Fibroblast of the aortic adventitia (primary cell): ENCODE measurements at regions not wholly inside any gene's neighbourhood (a gene's known extent, or its start where the extent isn't known, plus 50 kb on each side); places are given as distances from the start of the nearest gene placed in this dataset.

Source experiments
- DNase-seq: peaks from one replicate; pipeline ENCODE4 v3.0.0-alpha.2; 2010; ENCODE audit warnings: low read depth
- H3K4me3 ChIP-seq: 2 replicates; pipeline ENCODE4 v1.5.1; 2011; ENCODE audit warnings: low read depth, mild to moderate bottlenecking, control low read depth, low read length, moderate library complexity
- TF ChIP-seq, protein P1 (sequence below): IDR thresholded peaks from 2 replicates; pipeline ENCODE4 v1.5.1; 2011; ENCODE audit warnings: mild to moderate bottlenecking, low read length, control low read depth, inconsistent platforms; ENCODE audit not compliant: insufficient read depth

DNA sequence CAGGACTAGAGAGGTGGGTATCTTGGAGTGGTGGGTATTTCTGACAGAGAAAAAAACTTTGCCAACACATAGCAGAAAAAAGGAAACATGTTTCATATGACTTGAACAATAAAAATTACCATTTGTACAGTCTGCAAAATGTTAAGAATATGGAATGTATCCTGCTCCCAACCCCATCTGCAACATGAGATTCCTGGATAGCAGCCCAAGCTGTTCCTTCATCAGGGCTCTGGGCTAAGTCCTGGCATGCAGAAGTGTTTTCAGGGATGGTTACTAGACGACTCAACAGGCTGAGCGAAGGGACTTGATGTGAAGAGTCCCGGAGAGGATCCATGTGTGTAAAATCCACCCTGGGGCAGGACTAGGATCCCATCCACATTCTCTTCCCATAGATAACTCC, 121.0 kb upstream of the IRX3 start:
- H3K4me3 ChIP-seq: no peak overlapping the region
- peak; percentile 80 for DNase-seq
- TF ChIP-seq, protein P1, sequence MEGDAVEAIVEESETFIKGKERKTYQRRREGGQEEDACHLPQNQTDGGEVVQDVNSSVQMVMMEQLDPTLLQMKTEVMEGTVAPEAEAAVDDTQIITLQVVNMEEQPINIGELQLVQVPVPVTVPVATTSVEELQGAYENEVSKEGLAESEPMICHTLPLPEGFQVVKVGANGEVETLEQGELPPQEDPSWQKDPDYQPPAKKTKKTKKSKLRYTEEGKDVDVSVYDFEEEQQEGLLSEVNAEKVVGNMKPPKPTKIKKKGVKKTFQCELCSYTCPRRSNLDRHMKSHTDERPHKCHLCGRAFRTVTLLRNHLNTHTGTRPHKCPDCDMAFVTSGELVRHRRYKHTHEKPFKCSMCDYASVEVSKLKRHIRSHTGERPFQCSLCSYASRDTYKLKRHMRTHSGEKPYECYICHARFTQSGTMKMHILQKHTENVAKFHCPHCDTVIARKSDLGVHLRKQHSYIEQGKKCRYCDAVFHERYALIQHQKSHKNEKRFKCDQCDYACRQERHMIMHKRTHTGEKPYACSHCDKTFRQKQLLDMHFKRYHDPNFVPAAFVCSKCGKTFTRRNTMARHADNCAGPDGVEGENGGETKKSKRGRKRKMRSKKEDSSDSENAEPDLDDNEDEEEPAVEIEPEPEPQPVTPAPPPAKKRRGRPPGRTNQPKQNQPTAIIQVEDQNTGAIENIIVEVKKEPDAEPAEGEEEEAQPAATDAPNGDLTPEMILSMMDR: no peak

DNA sequence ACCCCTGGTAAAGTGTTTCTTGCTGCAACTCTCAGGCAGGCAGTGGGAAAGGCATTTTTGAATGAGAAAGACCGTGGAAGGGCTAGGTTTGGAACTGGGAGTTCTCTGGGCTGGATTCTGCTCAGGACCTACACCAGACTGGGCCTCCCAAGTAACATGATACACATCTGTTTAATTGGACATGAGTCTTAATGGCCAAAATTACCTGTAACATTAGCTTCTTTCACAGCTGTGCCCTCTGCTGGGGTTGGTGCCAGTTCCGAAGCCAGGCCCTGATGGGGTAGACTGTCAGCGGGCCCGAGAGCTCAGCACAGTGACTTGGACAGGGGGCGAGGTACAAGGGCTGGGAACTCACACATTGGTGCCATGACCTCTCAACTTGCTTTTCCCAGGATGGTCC, 118.9 kb upstream of the IRX3 start:
- no peak for DNase-seq
- TF ChIP-seq, protein P1: no peak
- H3K4me3 ChIP-seq: no peak overlapping the region

DNA sequence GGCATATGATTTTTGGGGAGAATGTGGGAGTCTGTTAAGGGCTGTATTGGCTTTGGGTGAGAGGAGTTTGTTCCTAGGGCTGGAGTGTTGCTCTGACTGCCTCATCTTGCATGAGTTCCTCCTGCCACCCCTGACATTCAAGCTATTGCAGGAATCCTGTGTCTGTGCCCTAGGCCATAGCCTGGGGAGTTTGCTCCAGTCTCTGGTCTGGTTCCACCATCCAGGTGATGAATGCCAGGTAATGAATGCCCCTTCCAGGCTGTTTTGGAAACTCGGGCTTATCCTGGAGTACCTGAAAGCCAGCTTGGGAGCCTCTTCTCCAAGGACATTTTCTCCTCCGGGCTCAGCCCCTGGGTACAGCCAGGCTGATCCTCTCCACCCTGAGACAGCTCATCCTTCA, 117.0 kb upstream of the IRX3 start:
- DNase-seq: no peak
- TF ChIP-seq, protein P1: no peak
- H3K4me3 ChIP-seq: no peak overlapping the region

DNA sequence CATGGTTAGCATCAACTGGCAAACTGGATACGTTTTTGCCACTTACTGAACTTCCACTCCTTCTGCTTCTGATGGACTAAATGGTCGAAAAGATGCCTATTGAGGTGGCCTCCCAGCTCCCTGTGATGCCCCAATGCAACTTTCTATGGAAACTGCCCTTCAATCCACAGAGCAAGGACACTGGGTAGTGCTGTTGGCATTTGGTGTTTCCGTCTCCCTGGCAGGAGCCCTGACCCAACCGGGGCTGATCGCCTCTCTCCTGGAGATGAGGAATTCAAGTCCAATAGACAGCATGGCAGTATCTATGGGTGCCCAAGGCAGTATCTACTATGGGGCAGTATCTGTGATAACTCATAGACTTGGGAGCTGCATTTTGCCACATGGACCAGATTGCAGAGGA, 116.3 kb upstream of the IRX3 start:
- DNase-seq: no peak
- TF ChIP-seq, protein P1: no peak
- H3K4me3 ChIP-seq: no peak overlapping the region

DNA sequence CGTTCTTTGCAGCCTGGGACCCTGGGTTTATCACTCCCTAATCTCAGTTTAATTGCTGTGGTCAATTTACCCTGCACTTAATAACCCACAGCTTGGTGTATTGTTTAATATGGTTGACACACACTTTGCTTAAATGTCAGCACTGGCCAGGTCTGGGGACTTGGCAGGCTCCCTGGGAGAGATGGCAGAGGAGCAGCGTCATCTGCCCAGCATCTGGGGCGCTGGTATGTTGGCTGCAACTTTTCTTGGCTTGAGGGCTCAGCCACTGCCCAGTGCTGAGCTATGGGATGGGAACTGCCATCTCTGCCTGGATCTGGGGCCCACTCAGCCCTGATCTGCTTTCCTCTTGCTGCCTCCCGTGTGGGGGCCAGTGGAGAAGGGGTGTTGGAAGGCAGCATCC, 115.7 kb upstream of the IRX3 start:
- H3K4me3 ChIP-seq: no peak overlapping the region
- TF ChIP-seq, protein P1: no peak
- DNase-seq: peak; percentile 12

DNA sequence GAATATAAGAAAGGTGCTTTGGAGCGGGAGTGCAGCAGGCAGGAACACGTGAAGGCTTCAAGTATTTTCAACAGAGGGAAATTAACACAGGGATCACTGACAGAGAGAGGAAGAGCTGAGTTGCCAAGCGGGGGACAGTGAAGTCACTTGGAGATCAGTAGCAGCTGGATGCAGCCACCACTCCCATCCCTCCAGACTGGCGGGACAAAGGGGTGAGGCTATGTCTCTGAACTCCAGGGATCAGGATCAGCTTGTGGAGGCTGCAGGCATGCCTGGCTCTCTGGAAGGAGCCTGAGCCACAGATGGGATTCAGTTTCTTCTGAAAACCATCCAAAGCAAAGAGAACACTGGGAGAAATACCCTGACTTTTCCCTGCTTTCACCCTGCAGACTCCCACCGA, 113.7 kb upstream of the IRX3 start:
- H3K4me3 ChIP-seq: no peak overlapping the region
- TF ChIP-seq, protein P1: no peak
- DNase-seq: no peak

DNA sequence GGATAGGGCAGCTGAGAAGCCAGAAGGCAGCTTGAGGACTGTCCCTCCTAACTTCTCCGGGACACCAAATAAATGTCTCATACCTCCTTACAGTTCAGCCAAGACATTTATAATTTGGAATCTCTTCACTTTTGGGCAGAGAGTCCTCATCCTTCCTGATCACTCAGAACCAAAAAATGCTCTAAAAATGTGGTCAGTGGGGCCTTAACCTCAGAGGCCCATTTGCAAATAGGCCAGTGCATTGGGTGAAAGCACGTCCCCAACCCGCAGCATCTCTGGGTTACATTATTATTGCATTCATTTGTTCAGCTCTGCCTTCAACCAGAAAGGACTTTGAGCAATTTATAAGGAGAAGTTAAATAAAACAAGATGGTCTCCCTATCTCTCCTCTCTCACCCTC, 112.4 kb upstream of the IRX3 start:
- DNase-seq: no peak
- TF ChIP-seq, protein P1: no peak
- H3K4me3 ChIP-seq: no peak overlapping the region
